ENCODE measurements at regions not wholly inside any gene's neighbourhood (a gene's known extent, or its start where the extent isn't known, plus 50 kb on each side); places are given as distances from the start of the nearest gene placed in this dataset.
A peak's percentile ranks its signal among the peaks of the same experiment; 100 is the strongest.

DNA sequence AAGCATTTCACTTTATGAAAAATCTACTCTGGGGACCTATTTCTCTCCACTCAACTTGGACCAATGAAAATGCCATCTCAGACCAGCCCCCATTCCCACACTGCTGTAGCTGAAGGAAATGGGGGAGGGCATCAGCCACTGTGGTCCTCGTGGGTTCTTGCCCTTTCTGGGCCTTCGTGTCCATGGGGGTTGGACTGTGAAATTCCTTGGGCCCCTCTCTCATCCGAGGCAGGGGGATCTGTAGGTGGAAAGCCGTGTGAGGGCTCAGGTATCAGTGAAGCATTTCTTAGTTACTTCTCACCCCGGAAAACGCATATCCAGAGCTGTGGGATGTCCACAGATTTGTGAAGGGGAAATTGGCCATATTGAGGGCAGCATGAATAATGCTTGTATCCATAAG, 147.9 kb downstream of the CDC5L start:
- Mint-ChIP-seq H3K4me1 (no peaks in the 10 kb centered on the region), H3K27me3 (peaks cover 5 to 8% of the 10 kb centered on the region in 2 donors), H3K9me3 (no peaks in the 10 kb centered on the region), H3K36me3 (peaks cover 0 to 2% (median 0%) of the 10 kb centered on the region in 3 donors), H3K27ac (no peak overlapping the region), H3K4me3 (no peak overlapping the region)
- DNase-seq = no peak
- CTCF ChIA-PET = no interaction called here
- POLR2A ChIA-PET = no interaction called here
- H3K36me3 ChIP-seq (ENCODE audit: insufficient read depth, low read length) = no peaks in the 10 kb centered on the region
- no peaks in the 10 kb centered on the region for H3K9me3 ChIP-seq (ENCODE audit: low read length)
- H3K4me3 ChIP-seq (ENCODE audit: low read length) = no peak overlapping the region
- no peaks in the 10 kb centered on the region for H3K4me1 ChIP-seq (ENCODE audit: insufficient read depth, low read length)
- H3K27ac ChIP-seq (ENCODE audit: low read depth, low read length) = no peak overlapping the region
- no peaks in the 10 kb centered on the region for H3K27me3 ChIP-seq (ENCODE audit: insufficient read depth, low read length, poor library complexity, severe bottlenecking)

GRCh38 chr6:44535967-44536366, 148.5 kb downstream of the CDC5L start:
- no peaks in the 10 kb centered on the region for H3K36me3 ChIP-seq (ENCODE audit: insufficient read depth, low read length)
- Mint-ChIP-seq H3K4me3 (no peak overlapping the region), H3K4me1 (no peaks in the 10 kb centered on the region), H3K9me3 (no peaks in the 10 kb centered on the region), H3K36me3 (peaks cover 0 to 2% (median 0%) of the 10 kb centered on the region in 3 donors), H3K27me3 (peaks cover 4 to 5% of the 10 kb centered on the region in 2 donors), H3K27ac (no peak overlapping the region)
- POLR2A ChIA-PET = no interaction called here
- no peaks in the 10 kb centered on the region for H3K27me3 ChIP-seq (ENCODE audit: insufficient read depth, low read length, poor library complexity, severe bottlenecking)
- no peak for DNase-seq
- no peaks in the 10 kb centered on the region for H3K4me1 ChIP-seq (ENCODE audit: insufficient read depth, low read length)
- H3K27ac ChIP-seq (ENCODE audit: low read depth, low read length) = no peak overlapping the region
- no peaks in the 10 kb centered on the region for H3K9me3 ChIP-seq (ENCODE audit: low read length)
- H3K4me3 ChIP-seq (ENCODE audit: low read length) = no peak overlapping the region
- CTCF ChIA-PET = no interaction called here

DNA sequence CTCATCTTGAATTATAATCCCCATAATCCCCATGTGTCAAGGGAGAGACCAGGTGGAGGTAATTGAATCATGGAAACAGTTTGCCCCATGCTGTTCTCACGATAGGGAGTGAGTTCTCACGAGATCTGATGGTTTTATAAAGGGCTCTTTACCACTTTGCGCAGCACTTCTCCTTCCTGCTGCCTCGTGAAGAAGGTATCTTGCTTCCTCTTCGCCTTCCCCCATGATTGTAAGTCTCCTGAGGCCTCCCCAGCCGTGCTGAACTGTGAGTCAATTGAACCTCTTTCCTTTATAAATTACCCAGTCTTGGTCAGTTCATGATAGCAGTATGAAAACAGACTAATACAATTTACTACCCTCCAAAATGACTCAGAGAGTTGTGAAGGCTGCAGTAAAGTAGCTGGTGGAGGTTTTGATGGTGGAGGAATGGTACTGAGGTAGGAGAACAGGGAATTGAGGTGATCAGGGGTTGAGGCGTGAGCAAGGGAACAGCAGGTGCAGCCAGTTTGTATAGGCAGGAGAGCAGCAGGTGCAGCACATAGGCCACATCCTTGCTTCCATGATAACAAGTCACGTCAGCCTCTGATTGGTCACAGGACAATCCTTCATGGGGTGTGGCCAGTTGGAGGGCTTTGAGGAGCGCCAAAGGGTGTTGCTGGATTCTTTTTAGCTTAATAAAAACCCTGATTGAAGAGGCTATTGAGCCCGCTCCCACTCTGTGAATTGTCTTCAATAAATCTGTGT, 150.0 kb downstream of the CDC5L start:
- H3K27ac Mint-ChIP-seq = peak overlapping the region in 1 of 8 donors; percentile 62
- peaks cover 4 to 7% of the 10 kb centered on the region in 2 donors for H3K27me3 Mint-ChIP-seq
- Histone ChIP-seq H3K36me3 (ENCODE audit: insufficient read depth, low read length) (no peaks in the 10 kb centered on the region), H3K27me3 (ENCODE audit: insufficient read depth, low read length, poor library complexity, severe bottlenecking) (no peaks in the 10 kb centered on the region), H3K9me3 (ENCODE audit: low read length) (no peaks in the 10 kb centered on the region), H3K4me3 (ENCODE audit: low read length) (no peak overlapping the region), H3K27ac (ENCODE audit: low read depth, low read length) (no peak overlapping the region), H3K4me1 (ENCODE audit: insufficient read depth, low read length) (no peaks in the 10 kb centered on the region)
- H3K4me1 Mint-ChIP-seq = no peaks in the 10 kb centered on the region
- H3K4me3 Mint-ChIP-seq = no peak overlapping the region
- no peak for DNase-seq
- no peaks in the 10 kb centered on the region for H3K9me3 Mint-ChIP-seq
- ChIA-PET CTCF (no interaction called here), POLR2A (no interaction called here)
- H3K36me3 Mint-ChIP-seq = peaks cover 0 to 2% (median 0%) of the 10 kb centered on the region in 3 donors

DNA sequence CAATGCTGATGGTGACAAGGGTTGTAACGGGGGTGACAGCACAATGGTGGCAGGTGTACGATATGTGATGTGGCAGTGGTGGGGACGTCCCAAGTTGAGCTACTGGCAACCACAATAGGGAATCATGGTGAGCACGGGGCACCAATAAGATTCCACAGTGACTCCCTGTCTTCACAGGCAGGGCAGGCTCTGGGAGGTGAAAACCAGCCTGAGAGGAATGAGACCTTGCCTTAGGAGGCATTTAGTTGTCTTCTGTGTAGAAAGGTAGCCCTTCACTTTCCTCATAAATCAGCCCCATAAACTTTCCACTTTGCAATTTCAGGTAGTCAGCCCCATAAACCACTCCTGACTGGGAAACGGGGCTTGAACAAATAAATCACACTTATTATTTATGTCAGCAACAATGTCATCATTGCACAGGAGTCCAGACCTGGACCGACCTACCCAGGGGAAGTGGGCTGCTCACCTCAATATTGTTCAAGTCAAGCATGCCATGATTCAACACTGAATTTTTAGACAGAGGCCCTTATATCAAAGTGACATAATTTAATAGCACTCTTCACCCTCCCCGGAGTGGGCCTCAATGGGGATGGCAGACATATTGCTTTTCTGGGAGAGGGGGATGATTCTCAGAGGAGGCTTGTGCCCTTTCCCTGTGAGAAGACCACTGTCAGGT, 150.8 kb downstream of the CDC5L start:
- Histone ChIP-seq H3K36me3 (ENCODE audit: insufficient read depth, low read length) (no peaks in the 10 kb centered on the region), H3K9me3 (ENCODE audit: low read length) (no peaks in the 10 kb centered on the region), H3K4me3 (ENCODE audit: low read length) (no peak overlapping the region), H3K4me1 (ENCODE audit: insufficient read depth, low read length) (no peaks in the 10 kb centered on the region), H3K27ac (ENCODE audit: low read depth, low read length) (no peak overlapping the region), H3K27me3 (ENCODE audit: insufficient read depth, low read length, poor library complexity, severe bottlenecking) (no peaks in the 10 kb centered on the region)
- Mint-ChIP-seq H3K4me3 (no peak overlapping the region), H3K27me3 (peaks cover 7% of the 10 kb centered on the region in 2 donors), H3K36me3 (peaks cover 0 to 2% (median 0%) of the 10 kb centered on the region in 3 donors), H3K9me3 (no peaks in the 10 kb centered on the region), H3K4me1 (no peaks in the 10 kb centered on the region), H3K27ac (no peak overlapping the region)
- ChIA-PET CTCF (no interaction called here), POLR2A (no interaction called here)
- DNase-seq = no peak

DNA sequence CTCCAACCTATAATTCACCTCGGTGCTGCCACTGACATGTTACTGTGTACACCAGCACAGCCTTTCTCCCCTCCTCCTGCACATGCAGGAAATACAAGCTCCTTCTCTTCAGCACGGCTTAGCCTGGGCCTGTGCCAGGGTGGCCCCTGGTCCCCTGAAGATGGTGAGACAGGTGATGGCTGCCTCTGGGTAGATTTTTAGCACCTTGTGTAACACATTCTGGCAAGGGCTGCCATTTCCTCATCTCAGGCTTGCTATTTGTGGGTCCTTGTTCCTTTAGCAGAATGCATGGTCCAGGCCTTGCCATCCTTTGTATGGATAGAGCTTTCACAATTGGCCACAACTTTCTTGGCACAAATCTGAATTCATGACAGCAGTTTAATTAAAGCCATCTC, 151.3 kb downstream of the CDC5L start:
- CTCF ChIA-PET = no interaction called here

DNA sequence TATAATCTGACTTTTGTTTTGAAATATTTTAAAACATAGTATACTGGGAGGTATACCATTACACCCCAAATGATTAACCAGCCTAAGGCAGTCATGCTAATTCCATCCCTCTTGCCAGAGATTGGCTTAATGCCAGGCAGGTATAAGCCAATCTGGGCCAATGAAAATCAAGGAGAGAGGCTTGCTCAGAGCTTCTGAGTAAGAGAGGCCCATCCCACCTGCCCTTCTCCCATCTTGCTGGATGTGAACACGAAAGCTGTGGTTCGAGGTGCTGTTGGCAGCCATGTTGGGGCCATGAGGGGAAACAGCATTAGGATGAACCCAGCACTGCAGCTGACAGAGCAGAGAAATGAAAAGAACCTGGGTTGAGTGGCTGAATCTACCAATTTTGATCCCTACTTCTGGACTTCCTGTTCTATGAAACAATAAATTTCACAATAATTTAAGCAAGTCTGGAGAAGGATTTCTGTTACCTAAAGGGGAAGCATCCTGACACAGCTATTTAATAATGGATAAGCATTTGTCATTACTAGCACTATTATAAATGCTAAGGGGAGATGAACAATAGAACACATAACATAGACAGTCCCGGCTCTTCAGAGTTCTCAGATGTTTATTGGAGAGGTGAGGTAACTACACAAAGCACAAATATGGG, 152.3 kb downstream of the CDC5L start:
- Histone ChIP-seq H3K36me3 (ENCODE audit: insufficient read depth, low read length) (no peaks in the 10 kb centered on the region), H3K9me3 (ENCODE audit: low read length) (no peaks in the 10 kb centered on the region), H3K27me3 (ENCODE audit: insufficient read depth, low read length, poor library complexity, severe bottlenecking) (no peaks in the 10 kb centered on the region), H3K4me1 (ENCODE audit: insufficient read depth, low read length) (no peaks in the 10 kb centered on the region), H3K4me3 (ENCODE audit: low read length) (no peak overlapping the region), H3K27ac (ENCODE audit: low read depth, low read length) (no peak overlapping the region)
- no peaks in the 10 kb centered on the region for H3K9me3 Mint-ChIP-seq
- ChIA-PET CTCF (no interaction called here), POLR2A (no interaction called here)
- H3K27ac Mint-ChIP-seq = no peak overlapping the region
- H3K4me3 Mint-ChIP-seq = no peak overlapping the region
- peaks cover 6 to 11% of the 10 kb centered on the region in 2 donors for H3K27me3 Mint-ChIP-seq
- no peak for DNase-seq
- no peaks in the 10 kb centered on the region for H3K4me1 Mint-ChIP-seq
- H3K36me3 Mint-ChIP-seq = peaks cover 0 to 1% (median 0%) of the 10 kb centered on the region in 3 donors

More for the DNA sequence above, 151.3 kb downstream of the CDC5L start:
- Histone ChIP-seq H3K4me3 (ENCODE audit: low read length) (no peak overlapping the region), H3K9me3 (ENCODE audit: low read length) (no peaks in the 10 kb centered on the region), H3K4me1 (ENCODE audit: insufficient read depth, low read length) (no peaks in the 10 kb centered on the region), H3K36me3 (ENCODE audit: insufficient read depth, low read length) (no peaks in the 10 kb centered on the region), H3K27ac (ENCODE audit: low read depth, low read length) (no peak overlapping the region), H3K27me3 (ENCODE audit: insufficient read depth, low read length, poor library complexity, severe bottlenecking) (no peaks in the 10 kb centered on the region)
- Mint-ChIP-seq H3K4me1 (no peaks in the 10 kb centered on the region), H3K27me3 (peaks cover 7% of the 10 kb centered on the region in 2 donors), H3K27ac (no peak overlapping the region), H3K9me3 (no peaks in the 10 kb centered on the region), H3K36me3 (peaks cover 0 to 2% (median 0%) of the 10 kb centered on the region in 3 donors), H3K4me3 (no peak overlapping the region)
- POLR2A ChIA-PET = no interaction called here
- DNase-seq = no peak

GRCh38 chr6:44540881-44541280, 153.4 kb downstream of the CDC5L start:
- Histone ChIP-seq H3K9me3 (ENCODE audit: low read length) (no peaks in the 10 kb centered on the region), H3K36me3 (ENCODE audit: insufficient read depth, low read length) (no peaks in the 10 kb centered on the region), H3K4me3 (ENCODE audit: low read length) (no peak overlapping the region), H3K27ac (ENCODE audit: low read depth, low read length) (no peak overlapping the region), H3K27me3 (ENCODE audit: insufficient read depth, low read length, poor library complexity, severe bottlenecking) (no peaks in the 10 kb centered on the region), H3K4me1 (ENCODE audit: insufficient read depth, low read length) (no peaks in the 10 kb centered on the region)
- DNase-seq = no peak
- H3K4me3 Mint-ChIP-seq = no peak overlapping the region
- ChIA-PET POLR2A (no interaction called here), CTCF (no interaction called here)
- H3K27me3 Mint-ChIP-seq = peaks cover 7 to 11% of the 10 kb centered on the region in 2 donors
- H3K4me1 Mint-ChIP-seq = no peaks in the 10 kb centered on the region
- H3K9me3 Mint-ChIP-seq = no peaks in the 10 kb centered on the region
- no peaks in the 10 kb centered on the region for H3K36me3 Mint-ChIP-seq
- H3K27ac Mint-ChIP-seq = no peak overlapping the region

DNA sequence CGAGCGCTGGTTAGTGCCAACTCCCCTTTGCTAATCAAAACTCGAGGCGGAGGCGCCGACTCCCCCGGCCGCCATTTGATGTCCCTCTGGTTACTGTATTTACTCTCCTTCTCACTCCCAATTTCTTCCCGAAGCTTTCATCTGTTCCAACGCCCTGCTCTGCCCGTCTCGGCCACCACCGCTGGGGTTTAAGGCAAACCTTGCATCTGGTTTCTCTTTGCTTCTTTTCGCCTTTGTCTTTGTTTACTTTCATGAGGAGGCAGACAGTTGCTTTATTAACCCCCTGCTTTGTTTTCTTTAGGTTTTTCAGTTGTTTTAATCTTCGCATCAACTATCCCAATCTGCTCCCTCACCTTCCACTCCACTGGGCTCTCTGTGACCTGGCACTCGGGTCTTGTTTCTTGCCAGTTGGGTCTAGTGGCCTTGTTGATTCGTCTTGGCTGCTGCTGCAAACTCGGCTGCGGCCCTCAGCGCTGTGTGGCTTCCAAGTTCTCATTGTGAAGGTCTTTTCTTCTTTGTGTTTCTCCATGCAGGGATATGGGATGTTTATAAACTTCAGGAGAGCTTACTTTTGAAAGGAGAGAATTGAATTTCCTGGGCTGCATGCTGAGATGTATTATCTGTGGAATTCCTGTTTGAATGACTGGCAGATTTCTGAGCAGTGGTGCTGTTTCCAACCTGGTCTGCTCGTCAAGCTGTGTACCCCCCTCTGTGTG, 155.1 kb downstream of the CDC5L start:
- POLR2A ChIA-PET = no interaction called here
- no peak overlapping the region for H3K27ac Mint-ChIP-seq
- Histone ChIP-seq H3K36me3 (ENCODE audit: insufficient read depth, low read length) (no peaks in the 10 kb centered on the region), H3K27me3 (ENCODE audit: insufficient read depth, low read length, poor library complexity, severe bottlenecking) (no peaks in the 10 kb centered on the region), H3K4me1 (ENCODE audit: insufficient read depth, low read length) (no peaks in the 10 kb centered on the region), H3K27ac (ENCODE audit: low read depth, low read length) (no peak overlapping the region), H3K9me3 (ENCODE audit: low read length) (no peaks in the 10 kb centered on the region), H3K4me3 (ENCODE audit: low read length) (no peak overlapping the region)
- no peaks in the 10 kb centered on the region for H3K4me1 Mint-ChIP-seq
- DNase-seq = no peak
- no peaks in the 10 kb centered on the region for H3K9me3 Mint-ChIP-seq
- CTCF ChIA-PET = no interaction called here
- no peak overlapping the region for H3K4me3 Mint-ChIP-seq
- peaks cover 7 to 8% of the 10 kb centered on the region in 2 donors for H3K27me3 Mint-ChIP-seq
- no peaks in the 10 kb centered on the region for H3K36me3 Mint-ChIP-seq
